HG02678 (cell line): ENCODE measurements at regions not wholly inside any gene's neighbourhood (a gene's known extent, or its start where the extent isn't known, plus 50 kb on each side); places are given as distances from the start of the nearest gene placed in this dataset.

Experiments used
- ATAC-seq: cut with Tn5 transposase; IDR thresholded peaks from one replicate; pipeline ENCODE4 v1.9.1; 2021; ENCODE audit warnings: mild to moderate bottlenecking, moderate library complexity; ENCODE audit not compliant: unreplicated experiment

GRCh38 chr12:98243190-98243589, 272.2 kb upstream of the TMPO start:
- no peak for ATAC-seq

GRCh38 chr12:98244136-98244535, 271.3 kb upstream of the TMPO start:
- no peak for ATAC-seq

GRCh38 chr12:98253207-98254037, 262.0 kb upstream of the TMPO start:
- no peak for ATAC-seq

GRCh38 chr12:98256830-98257229, 258.6 kb upstream of the TMPO start:
- no peak for ATAC-seq

DNA sequence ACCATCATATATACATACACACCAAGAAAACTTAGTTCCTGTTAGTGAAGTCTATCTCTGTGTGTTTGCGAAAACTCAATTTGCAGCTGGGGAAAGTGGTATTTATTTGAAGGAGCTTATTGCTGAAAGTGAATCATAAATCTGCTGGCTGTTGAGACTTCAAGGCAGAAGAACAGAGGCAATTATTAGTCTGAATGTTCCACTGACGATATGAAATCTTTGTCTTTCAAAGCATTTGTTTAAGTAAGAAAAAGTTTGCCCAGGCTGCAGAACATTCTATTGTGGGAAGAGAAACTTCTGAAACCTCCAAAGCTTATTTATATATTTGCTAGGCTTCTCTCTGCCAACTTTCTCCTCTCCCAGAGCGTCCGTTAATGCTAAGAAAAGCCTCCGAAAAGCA, 255.7 kb upstream of the TMPO start:
- ATAC-seq: peak; percentile 43

- ATAC-seq: no peak
Measured at GRCh38 chr12:98260276-98260675, 255.1 kb upstream of the TMPO start.

GRCh38 chr12:98262902-98263301, 252.5 kb upstream of the TMPO start:
- ATAC-seq: no peak

- ATAC-seq: peak; percentile 96
Measured at GRCh38 chr12:98274430-98275130, 240.8 kb upstream of the TMPO start.

GRCh38 chr12:98275131-98275475, 240.3 kb upstream of the TMPO start:
- peak; percentile 45 for ATAC-seq

DNA sequence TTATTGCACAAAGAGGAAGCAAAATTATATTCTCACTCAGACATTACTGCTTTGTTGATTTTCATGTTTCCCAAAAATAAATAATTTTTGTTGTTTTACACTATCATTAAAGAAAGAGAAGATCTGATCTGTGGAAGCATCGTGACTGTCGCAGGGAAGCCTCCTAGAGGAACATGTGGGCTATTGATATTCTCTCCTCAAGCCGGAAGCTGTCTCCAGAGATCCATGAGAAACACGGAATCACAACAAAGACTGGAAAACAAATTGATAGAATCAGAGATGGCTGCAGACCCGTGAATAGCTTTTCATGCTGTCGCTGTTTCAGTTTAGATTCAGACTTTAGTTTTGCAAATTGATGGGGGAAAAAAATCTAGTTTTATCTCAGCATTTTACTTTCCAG, 235.2 kb upstream of the TMPO start:
- ATAC-seq: no peak

DNA sequence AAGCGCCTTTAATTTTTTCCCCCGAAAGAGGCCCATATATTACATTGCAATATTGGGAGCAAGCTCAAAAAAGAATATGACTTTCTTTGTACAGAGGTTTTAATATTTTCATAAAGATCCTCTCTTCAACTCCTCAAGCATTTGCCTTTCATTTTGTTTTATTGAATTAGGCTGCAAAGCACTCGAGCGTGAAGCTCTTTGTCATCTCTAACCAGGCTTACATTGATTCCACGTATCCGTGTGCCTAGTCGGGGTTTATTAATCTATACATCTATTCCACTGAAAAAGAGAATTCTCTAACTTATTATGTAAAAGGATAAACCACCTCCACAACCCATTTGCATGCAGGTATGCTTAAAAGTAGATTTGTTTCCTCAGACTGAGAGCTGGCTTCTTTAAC, 234.8 kb upstream of the TMPO start:
- ATAC-seq: no peak

GRCh38 chr12:98291828-98292227, 223.6 kb upstream of the TMPO start:
- ATAC-seq: no peak

DNA sequence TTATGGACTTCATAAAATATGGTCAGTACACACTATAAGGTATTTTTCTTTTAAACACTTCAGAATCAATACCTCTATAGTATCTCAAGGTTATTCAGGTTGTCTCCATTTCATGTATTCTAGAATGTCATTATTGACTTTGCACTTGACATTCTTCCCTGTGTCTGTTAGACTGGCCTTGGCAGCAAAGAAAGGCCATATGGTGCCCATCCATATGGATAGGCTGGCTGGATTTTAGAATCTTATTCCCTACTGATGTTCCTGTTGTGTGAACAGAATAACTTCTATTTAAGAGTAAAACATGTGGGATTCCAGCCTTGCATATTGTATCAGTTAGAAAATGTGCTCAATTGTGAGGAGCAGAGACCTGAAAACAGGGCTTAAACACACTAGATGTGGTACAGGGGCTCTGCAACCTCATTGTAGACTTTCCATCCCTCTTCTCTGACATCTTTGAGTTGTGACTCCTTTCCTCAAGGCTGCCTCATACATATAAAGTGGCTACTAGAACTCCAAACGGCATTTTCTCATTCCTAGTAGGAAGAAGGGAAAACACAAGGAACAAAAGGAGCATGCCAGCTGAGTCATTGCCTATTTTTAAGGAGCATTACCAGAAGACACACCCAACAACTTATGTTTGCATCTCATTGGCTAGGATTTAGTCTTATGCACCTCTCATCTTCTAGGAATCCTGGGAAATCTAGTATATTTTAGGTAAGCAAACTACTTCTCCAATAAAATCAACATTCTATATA, 221.2 kb upstream of the TMPO start:
- ATAC-seq: no peak

DNA sequence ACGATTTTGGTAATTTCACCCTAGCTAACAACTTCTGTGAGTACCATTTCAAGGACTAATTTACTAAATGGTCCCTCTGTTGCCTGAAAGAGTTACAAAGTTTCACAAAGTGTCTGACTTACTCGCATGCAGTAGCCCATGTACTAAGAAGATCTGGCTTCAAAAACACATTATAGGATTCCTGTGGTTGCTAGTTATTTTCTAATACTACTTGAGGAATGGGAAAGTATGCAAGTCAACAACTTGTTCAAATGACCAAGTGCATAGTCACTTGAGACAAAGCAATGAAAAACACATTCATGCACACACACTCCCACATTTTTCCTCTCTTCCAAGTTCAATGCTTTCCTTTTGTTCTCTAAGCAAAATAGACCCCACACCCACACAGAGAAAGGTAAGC, 219.7 kb upstream of the TMPO start:
- no peak for ATAC-seq

DNA sequence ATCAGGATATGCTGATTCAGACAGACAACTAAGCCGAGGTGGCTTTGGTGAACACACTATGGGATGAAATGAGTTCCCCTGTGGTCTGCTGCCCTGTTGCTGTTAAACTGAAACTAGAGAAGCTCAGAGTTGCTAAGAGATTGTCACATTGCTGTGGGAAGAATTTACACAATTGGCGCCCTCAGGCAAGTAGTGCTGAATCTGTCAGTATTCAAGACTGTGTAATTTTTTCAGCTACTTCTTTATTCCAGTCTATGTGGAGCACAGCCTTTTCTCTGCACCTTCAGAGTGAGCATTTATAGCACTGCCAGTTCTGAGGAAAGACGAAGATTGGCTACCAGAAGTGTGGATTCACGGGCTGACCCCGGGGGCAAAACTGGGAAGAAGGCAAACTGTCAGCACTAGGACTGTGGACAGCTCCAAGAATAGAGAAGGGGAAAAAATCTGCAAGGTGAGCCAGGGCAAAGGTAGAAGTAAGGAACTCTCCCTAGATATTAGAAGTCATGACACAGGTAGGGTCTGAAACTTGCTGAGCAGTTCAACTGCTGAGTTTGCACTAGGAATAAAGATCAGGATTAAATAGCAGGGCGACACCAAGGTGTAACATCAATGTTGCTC, 218.8 kb upstream of the TMPO start:
- no peak for ATAC-seq

DNA sequence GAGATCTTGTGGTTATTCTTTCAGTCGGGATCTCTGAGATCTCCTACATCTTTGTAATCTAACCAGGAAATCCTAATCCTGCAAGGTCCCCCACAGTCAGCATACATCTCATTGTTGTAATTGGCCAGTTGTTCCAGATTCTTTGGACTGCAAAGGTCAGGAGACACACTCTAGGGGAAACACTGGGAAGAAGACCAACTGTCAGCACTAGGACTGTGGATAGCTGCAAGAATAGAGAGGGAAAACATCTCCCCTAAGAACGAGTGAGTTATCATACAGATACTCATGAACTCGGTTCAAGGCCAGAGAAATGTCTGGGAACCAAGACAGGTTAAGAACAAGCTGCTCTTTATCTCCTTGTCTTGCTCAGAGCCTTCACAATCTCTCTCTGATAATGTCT, 217.9 kb upstream of the TMPO start:
- ATAC-seq: no peak

DNA sequence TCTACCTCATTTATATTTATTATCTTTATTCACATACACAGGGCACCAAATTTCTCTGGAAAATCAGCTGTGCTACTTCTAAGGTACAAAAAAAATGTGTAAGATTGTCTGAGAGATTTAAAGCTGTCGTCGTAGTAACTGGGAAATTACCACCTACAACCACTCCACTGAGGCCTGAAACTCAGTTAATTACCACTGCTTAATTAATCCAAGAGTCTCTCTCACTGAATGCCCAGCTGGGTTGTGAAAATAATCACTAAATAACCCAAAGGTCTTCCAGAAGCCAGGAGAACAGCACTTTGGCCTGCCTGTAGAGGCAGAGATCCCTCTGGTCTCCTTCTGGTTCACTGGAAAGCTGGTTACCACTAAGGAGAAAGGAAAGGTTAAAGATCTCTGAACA, 207.2 kb upstream of the TMPO start:
- ATAC-seq: no peak

DNA sequence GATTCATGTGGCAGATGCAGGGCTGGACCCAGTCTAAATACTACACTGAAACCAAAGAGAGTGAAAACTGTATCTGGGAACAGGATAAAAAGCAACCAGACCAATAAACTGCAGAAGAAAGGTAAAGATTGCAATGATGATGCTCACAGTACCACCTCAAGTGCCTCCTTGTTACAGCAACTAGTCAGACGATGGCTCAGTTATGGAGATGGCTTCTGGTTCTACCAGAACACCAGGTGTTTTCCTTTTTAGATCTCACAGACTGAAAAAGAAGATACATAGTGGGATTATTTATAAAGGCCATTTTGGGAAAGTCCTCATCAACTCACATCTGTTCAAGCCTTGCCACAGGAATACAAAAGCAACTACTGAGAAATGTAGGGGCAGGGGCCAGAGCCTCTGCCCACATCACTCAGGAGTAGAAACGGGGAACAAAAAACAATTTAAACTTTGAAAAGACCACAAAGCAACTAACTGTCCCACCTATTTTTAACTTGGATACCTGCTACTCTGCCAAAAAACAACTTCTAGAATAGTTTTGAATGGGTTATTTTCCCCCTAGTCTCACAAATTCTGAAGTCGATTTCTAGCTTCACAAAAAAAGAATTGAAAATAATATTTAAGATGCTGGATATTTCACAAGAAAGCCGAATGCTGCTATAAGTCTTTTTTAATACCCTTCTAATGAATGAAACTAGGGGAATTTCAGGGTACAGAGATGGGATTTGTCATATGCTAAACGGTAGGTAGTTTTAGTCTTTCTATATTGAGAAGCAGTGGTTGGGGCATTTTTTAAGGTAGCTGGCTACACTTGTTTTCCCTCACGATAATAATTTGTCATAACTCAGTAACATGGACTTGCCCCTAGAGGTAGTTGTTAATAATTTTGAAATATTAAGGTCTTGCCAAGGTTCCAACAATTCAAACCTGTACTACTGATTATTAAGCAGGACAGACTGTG, 197.2 kb upstream of the TMPO start:
- ATAC-seq: no peak

- ATAC-seq: no peak
Measured at GRCh38 chr12:98319716-98320425, 195.5 kb upstream of the TMPO start.

- ATAC-seq: no peak
Measured at GRCh38 chr12:98325003-98325402, 190.4 kb upstream of the TMPO start.
